ENCODE measurements at regions not wholly inside any gene's neighbourhood (a gene's known extent, or its start where the extent isn't known, plus 50 kb on each side); places are given as distances from the start of the nearest gene placed in this dataset.

GRCh38 chrX:25300994-25301393 is 285.2 kb upstream of the ARX start:
- Mint-ChIP-seq H3K4me1 (no peaks in the 10 kb centered on the region), H3K4me3 (no peak overlapping the region), H3K27ac (no peak overlapping the region), H3K36me3 (ENCODE audit: low read depth) (no peaks in the 10 kb centered on the region), H3K9me3 (no peaks in the 10 kb centered on the region), H3K27me3 (no peaks in the 10 kb centered on the region)
- ATAC-seq (ENCODE audit: low read depth): no peak
- intact Hi-C loops (cut with micrococcal nuclease): no loop called here
- no peak for DNase-seq
- no peak for TF ChIP-seq CTCF (IDR thresholded peaks at IDR 0.05)
- ChIA-PET POLR2A (no interaction called here), CTCF (no interaction called here)

- ChIA-PET POLR2A (no interaction called here), CTCF (no interaction called here)
- DNase-seq (no peak), ATAC-seq (ENCODE audit: low read depth) (no peak)
- no peaks in the 10 kb centered on the region for H3K4me1 Mint-ChIP-seq
- H3K36me3 Mint-ChIP-seq (ENCODE audit: low read depth): no peaks in the 10 kb centered on the region
- H3K27ac Mint-ChIP-seq: no peak overlapping the region
- intact Hi-C loops (cut with micrococcal nuclease): no loop called here
- H3K27me3 Mint-ChIP-seq: no peaks in the 10 kb centered on the region
- no peaks in the 10 kb centered on the region for H3K9me3 Mint-ChIP-seq
- no peak overlapping the region for H3K4me3 Mint-ChIP-seq
- TF ChIP-seq CTCF (IDR thresholded peaks at IDR 0.05): no peak
These were observed 281.1 kb upstream of the ARX start for GRCh38 chrX:25296850-25297249.

GRCh38 chrX:25295466-25295865 is 279.7 kb upstream of the ARX start:
- Mint-ChIP-seq H3K9me3 (no peaks in the 10 kb centered on the region), H3K4me3 (no peak overlapping the region), H3K27ac (no peak overlapping the region), H3K36me3 (ENCODE audit: low read depth) (no peaks in the 10 kb centered on the region), H3K27me3 (no peaks in the 10 kb centered on the region), H3K4me1 (no peaks in the 10 kb centered on the region)
- CTCF ChIA-PET: no interaction called here
- POLR2A ChIA-PET: no interaction called here
- ATAC-seq (ENCODE audit: low read depth) (no peak), DNase-seq (no peak)
- intact Hi-C loops (cut with micrococcal nuclease): no loop called here
- TF ChIP-seq CTCF (IDR thresholded peaks at IDR 0.05): no peak

- Mint-ChIP-seq H3K27ac (no peak overlapping the region), H3K27me3 (no peaks in the 10 kb centered on the region), H3K4me3 (no peak overlapping the region), H3K36me3 (ENCODE audit: low read depth) (no peaks in the 10 kb centered on the region), H3K4me1 (no peaks in the 10 kb centered on the region), H3K9me3 (no peaks in the 10 kb centered on the region)
- DNase-seq: no peak
- POLR2A ChIA-PET: no interaction called here
- ATAC-seq (ENCODE audit: low read depth): no peak
- no peak for TF ChIP-seq CTCF (IDR thresholded peaks at IDR 0.05)
- CTCF ChIA-PET: no interaction called here
- intact Hi-C loops (cut with micrococcal nuclease): no loop called here
These were observed 274.4 kb upstream of the ARX start for GRCh38 chrX:25290132-25290531.

GRCh38 chrX:25288676-25289075 is 272.9 kb upstream of the ARX start:
- Mint-ChIP-seq H3K9me3 (no peaks in the 10 kb centered on the region), H3K27me3 (no peaks in the 10 kb centered on the region), H3K27ac (no peak overlapping the region), H3K4me3 (no peak overlapping the region), H3K4me1 (no peaks in the 10 kb centered on the region), H3K36me3 (ENCODE audit: low read depth) (no peaks in the 10 kb centered on the region)
- no peak for ATAC-seq (ENCODE audit: low read depth)
- intact Hi-C loops (cut with micrococcal nuclease): no loop called here
- no peak for TF ChIP-seq CTCF (IDR thresholded peaks at IDR 0.05)
- POLR2A ChIA-PET: no interaction called here
- no peak for DNase-seq
- CTCF ChIA-PET: no interaction called here

All from activated B cell treated with CpG ODN at 0.5 μM for 24 hours (primary cell).